ENCODE measurements at regions not wholly inside any gene's neighbourhood (a gene's known extent, or its start where the extent isn't known, plus 50 kb on each side); places are given as distances from the start of the nearest gene placed in this dataset.

- ATAC-seq: peak; percentile 20 to 75 (median 46)
Measured at GRCh38 chr21:38992737-38993136, 187.0 kb downstream of the ETS2 start.

GRCh38 chr21:38990424-38990794 lies 184.7 kb downstream of the ETS2 start:
- WGBS, 2 donors: 53 to 62% methylated on average over 12 of the region's 12 CpGs
- ATAC-seq (no peak), DNase-seq (no peak)
- TF ChIP-seq CTCF (IDR thresholded peaks at IDR 0.05): no peak
- Histone ChIP-seq H3K4me3 (no peak overlapping the region), H3K9me3 (no peaks in the 10 kb centered on the region), H3K27ac (peak overlapping the region; percentile 6 to 96 (median 80)), H3K36me3 (no peaks in the 10 kb centered on the region), H3K27me3 (peaks cover 0 to 5% (median 0%) of the 10 kb centered on the region in 7 donors), H3K4me1 (peaks cover 39 to 100% (median 96%) of the 10 kb centered on the region in 9 donors)
- intact Hi-C loops (cut with DNase I): loop anchor here in 4 of 10 donors (5.0 to 10.0 kb wide), 2 partner anchors 78 to 256 kb away; no protein-coding TSS in a partner anchor

More at GRCh38 chr21:38992737-38993136, 187.0 kb downstream of the ETS2 start:
- Histone ChIP-seq H3K36me3 (no peaks in the 10 kb centered on the region), H3K27me3 (peaks cover 0 to 5% (median 0%) of the 10 kb centered on the region in 7 donors), H3K9me3 (no peaks in the 10 kb centered on the region), H3K4me3 (no peak overlapping the region), H3K27ac (peak overlapping the region; percentile 67 to 96 (median 82)), H3K4me1 (peaks cover 31 to 100% (median 88%) of the 10 kb centered on the region in 9 donors)
- DNase-seq: peak in 1 of 2 donors; percentile 29
- TF ChIP-seq CTCF (IDR thresholded peaks at IDR 0.05): no peak
- WGBS, 2 donors: 41 to 64% methylated on average over 3 of the region's 3 CpGs
- intact Hi-C loops (cut with DNase I): loop anchor here in 4 of 10 donors (2.0 to 10.0 kb wide), 4 partner anchors 80 to 258 kb away; partner anchors contain the start of gene ETS2 (in 1 of the 4)

GRCh38 chr21:38989745-38990423 lies 184.2 kb downstream of the ETS2 start:
- Histone ChIP-seq H3K36me3 (no peaks in the 10 kb centered on the region), H3K27ac (peak overlapping the region; percentile 6 to 96 (median 80)), H3K4me1 (peaks cover 39 to 100% (median 96%) of the 10 kb centered on the region in 9 donors), H3K9me3 (no peaks in the 10 kb centered on the region), H3K4me3 (no peak overlapping the region), H3K27me3 (peaks cover 0 to 5% (median 0%) of the 10 kb centered on the region in 7 donors)
- ATAC-seq (peak in 6 of 8 donors; percentile 15 to 48 (median 29)), DNase-seq (peak in 1 of 2 donors; percentile 43)
- intact Hi-C loops (cut with DNase I): loop anchor here in 5 of 10 donors (5.0 to 10.0 kb wide), 5 partner anchors 63 to 255 kb away; partner anchors contain the start of gene ETS2 (in 3 of the 5)
- WGBS, 2 donors: 22 to 23% methylated on average over 17 of the region's 17 CpGs
- TF ChIP-seq CTCF (IDR thresholded peaks at IDR 0.05): no peak

GRCh38 chr21:38989379-38989744 lies 183.6 kb downstream of the ETS2 start:
- no peaks in the 10 kb centered on the region for H3K36me3 ChIP-seq
- WGBS, 2 donors: 61 to 67% methylated on average over 11 of the region's 11 CpGs
- peaks cover 39 to 100% (median 96%) of the 10 kb centered on the region in 9 donors for H3K4me1 ChIP-seq
- no peaks in the 10 kb centered on the region for H3K9me3 ChIP-seq
- ATAC-seq: no peak
- TF ChIP-seq CTCF (IDR thresholded peaks at IDR 0.05): no peak
- H3K27me3 ChIP-seq: peaks cover 0 to 5% (median 0%) of the 10 kb centered on the region in 7 donors
- H3K4me3 ChIP-seq: no peak overlapping the region
- peak overlapping the region in 6 of 10 donors; percentile 55 to 96 (median 82) for H3K27ac ChIP-seq
- intact Hi-C loops (cut with DNase I): loop anchor here in 3 of 10 donors (5.0 kb wide), 3 partner anchors 62 to 182 kb away; partner anchors contain the start of gene ETS2 (in 3 of the 3)
- DNase-seq: no peak
